WERI-Rb-1 (cell line): ENCODE measurements at regions not wholly inside any gene's neighbourhood (a gene's known extent, or its start where the extent isn't known, plus 50 kb on each side); places are given as distances from the start of the nearest gene placed in this dataset.

Source experiments
- DNase-seq: peaks from one replicate; pipeline ENCODE4 v3.0.0-alpha.2; 2020
- H3K27ac ChIP-seq: fragments of 250-450 bp; sonication (Bioruptor Pico); 2 replicates; pipeline ENCODE4 v1.5.1; 2020; ENCODE audit warnings: mild to moderate bottlenecking, moderate library complexity
- H3K27me3 ChIP-seq: fragments of 250-450 bp; sonication (Bioruptor Pico); 2 replicates; pipeline ENCODE4 v1.5.1; 2021; ENCODE audit warnings: mild to moderate bottlenecking, low read depth, moderate library complexity; ENCODE audit not compliant: insufficient read depth, severe bottlenecking
- H3K36me3 ChIP-seq: fragments of 250-450 bp; sonication (Bioruptor Pico); 2 replicates; pipeline ENCODE4 v1.5.1; 2020; ENCODE audit warnings: mild to moderate bottlenecking, moderate library complexity
- H3K4me3 ChIP-seq: 2 replicates; pipeline ENCODE4 v1.5.1; 2011; ENCODE audit warnings: low read depth, mild to moderate bottlenecking, control low read depth, low read length
- H3K9me3 ChIP-seq: fragments of 250-450 bp; sonication (Bioruptor Pico); 2 replicates; pipeline ENCODE4 v1.5.1; 2021; ENCODE audit warnings: mild to moderate bottlenecking, moderate library complexity; ENCODE audit not compliant: severe bottlenecking
- TF ChIP-seq, protein P1 (sequence below): IDR thresholded peaks from 2 replicates; pipeline ENCODE4 v1.5.1; 2011; ENCODE audit warnings: low read depth, mild to moderate bottlenecking, control low read depth, inconsistent platforms, low read length

DNA sequence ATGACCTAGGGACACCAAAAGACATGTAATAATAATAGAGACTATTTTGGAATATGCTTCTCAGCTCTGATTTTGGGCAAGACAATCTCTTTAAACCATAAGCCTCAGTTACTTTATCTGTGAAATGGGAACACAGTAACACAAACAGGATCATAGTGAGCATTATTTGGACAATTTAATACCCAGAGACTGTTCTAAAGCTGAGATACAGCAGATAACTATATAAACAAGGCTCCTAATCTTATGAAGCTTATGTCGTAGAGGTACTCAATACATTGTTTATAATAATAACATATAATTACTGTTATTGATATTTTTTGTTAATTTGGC is 250.8 kb downstream of the SEC61B start:
- Histone ChIP-seq H3K27me3 (no peaks in the 10 kb centered on the region), H3K4me3 (no peak overlapping the region), H3K36me3 (no peaks in the 10 kb centered on the region), H3K9me3 (peaks cover 3% of the 10 kb centered on the region), H3K27ac (no peak overlapping the region)
- TF ChIP-seq, protein P1, sequence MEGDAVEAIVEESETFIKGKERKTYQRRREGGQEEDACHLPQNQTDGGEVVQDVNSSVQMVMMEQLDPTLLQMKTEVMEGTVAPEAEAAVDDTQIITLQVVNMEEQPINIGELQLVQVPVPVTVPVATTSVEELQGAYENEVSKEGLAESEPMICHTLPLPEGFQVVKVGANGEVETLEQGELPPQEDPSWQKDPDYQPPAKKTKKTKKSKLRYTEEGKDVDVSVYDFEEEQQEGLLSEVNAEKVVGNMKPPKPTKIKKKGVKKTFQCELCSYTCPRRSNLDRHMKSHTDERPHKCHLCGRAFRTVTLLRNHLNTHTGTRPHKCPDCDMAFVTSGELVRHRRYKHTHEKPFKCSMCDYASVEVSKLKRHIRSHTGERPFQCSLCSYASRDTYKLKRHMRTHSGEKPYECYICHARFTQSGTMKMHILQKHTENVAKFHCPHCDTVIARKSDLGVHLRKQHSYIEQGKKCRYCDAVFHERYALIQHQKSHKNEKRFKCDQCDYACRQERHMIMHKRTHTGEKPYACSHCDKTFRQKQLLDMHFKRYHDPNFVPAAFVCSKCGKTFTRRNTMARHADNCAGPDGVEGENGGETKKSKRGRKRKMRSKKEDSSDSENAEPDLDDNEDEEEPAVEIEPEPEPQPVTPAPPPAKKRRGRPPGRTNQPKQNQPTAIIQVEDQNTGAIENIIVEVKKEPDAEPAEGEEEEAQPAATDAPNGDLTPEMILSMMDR, result no peak
- no peak for DNase-seq

DNA sequence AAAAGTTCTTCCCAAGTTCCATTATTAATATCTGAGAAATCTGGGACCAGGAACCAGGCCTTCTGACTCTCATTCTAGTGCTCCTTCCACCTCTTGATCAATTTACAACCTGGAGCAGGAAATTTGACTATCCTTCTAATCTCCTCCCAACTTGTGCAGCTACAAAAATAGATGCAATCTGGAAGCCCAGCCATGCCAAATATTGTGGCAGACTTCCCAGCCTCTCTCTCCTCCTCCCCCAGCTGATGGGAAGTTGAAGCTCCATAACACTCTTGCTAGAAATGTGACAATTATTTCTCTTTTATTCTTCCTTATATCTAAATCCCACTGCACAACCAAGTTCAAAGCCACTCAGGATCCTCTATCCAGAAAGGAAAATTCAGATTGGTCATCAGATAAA is 252.1 kb downstream of the SEC61B start:
- Histone ChIP-seq H3K36me3 (no peaks in the 10 kb centered on the region), H3K9me3 (no peaks in the 10 kb centered on the region), H3K27me3 (no peaks in the 10 kb centered on the region), H3K27ac (no peak overlapping the region), H3K4me3 (no peak overlapping the region)
- no peak for DNase-seq
- TF ChIP-seq, protein P1, result no peak

DNA sequence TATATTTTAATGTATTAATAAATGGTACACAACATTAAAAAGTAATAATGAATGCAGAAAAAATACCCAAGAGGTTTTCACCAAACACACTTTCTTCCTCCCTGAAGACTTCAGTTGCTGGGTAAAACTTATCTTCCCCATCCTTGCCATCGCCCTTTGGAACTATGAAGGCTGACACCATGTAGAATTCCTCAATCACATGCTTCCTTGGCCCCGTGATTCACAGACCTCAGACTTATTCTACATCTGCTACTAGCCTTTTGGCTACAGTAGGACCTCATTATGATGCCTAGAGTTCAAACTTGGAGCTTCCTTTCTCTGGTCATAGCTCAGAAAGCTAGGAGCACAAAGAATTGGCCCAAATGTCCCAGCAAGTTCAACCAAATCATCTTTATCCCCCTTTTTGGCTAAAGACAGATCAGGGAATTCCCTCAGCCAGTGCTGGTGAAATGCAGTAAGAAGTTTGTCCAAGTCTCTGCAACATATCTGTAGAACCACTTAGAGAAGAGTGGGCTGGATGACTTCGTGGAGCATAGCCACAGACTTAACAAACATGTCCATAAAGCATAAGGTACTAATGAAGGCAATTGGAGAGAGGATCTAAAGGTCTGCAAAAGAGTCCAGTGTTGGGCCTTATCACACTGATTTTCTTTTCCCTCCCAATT is 253.5 kb downstream of the SEC61B start:
- no peak for DNase-seq
- TF ChIP-seq, protein P1, result no peak

DNA sequence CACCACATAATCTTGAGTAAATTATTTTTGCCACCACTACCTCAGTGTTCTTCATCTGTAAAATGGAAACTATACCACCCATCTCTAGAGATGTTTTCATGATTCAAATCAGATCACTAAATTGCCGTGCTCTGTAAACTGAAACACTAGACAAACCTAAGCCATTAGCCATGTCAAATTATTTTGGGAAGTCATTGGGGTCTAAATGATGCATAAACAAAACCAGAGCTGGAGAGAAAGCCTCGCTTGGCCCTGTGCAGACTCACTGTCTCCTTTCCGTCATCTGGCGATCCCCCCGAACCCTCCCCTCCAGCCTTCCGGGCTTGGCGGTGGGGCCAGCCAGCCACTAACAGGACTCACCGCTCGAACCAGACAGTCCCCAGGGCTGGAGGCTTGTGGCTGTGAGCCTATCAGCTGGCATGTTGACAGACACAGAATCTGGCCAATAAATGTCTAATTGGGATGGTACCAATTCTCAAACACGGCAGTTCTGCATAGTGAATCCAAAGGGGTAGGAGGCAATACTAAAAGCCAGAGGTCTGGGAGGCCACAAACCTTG is 256.5 kb downstream of the SEC61B start:
- H3K4me3 ChIP-seq, result no peak overlapping the region
- DNase-seq, result no peak
- H3K36me3 ChIP-seq, result no peaks in the 10 kb centered on the region
- TF ChIP-seq, protein P1, result no peak
- H3K9me3 ChIP-seq, result no peaks in the 10 kb centered on the region
- H3K27ac ChIP-seq, result no peak overlapping the region
- H3K27me3 ChIP-seq, result no peaks in the 10 kb centered on the region

More for the DNA sequence above, 253.5 kb downstream of the SEC61B start:
- H3K27me3 ChIP-seq, result no peaks in the 10 kb centered on the region
- H3K27ac ChIP-seq, result no peak overlapping the region
- H3K36me3 ChIP-seq, result no peaks in the 10 kb centered on the region
- H3K4me3 ChIP-seq, result no peak overlapping the region
- no peaks in the 10 kb centered on the region for H3K9me3 ChIP-seq

DNA sequence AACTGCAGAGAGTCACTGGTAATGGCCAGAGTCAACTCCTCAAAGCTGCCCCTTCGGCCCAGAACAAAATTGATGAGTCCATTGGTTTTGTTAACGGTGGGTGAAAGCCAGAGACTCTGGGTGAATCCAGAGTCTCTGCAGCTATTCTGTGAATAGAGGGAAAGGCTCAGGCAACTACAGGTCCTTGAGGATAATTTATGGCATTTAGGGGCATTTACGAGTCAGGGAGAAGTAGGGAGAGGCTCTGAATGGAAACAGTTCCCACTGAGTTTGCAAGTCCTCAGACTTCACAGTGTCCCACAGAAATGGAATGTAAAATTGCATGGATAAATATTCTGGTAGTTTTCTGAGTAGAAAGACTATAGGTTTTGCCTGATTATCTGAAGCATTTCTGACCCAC is 257.8 kb downstream of the SEC61B start:
- TF ChIP-seq, protein P1, result no peak
- no peak overlapping the region for H3K27ac ChIP-seq
- DNase-seq, result no peak
- H3K4me3 ChIP-seq, result no peak overlapping the region
- H3K36me3 ChIP-seq, result no peaks in the 10 kb centered on the region
- H3K27me3 ChIP-seq, result no peaks in the 10 kb centered on the region
- H3K9me3 ChIP-seq, result no peaks in the 10 kb centered on the region

DNA sequence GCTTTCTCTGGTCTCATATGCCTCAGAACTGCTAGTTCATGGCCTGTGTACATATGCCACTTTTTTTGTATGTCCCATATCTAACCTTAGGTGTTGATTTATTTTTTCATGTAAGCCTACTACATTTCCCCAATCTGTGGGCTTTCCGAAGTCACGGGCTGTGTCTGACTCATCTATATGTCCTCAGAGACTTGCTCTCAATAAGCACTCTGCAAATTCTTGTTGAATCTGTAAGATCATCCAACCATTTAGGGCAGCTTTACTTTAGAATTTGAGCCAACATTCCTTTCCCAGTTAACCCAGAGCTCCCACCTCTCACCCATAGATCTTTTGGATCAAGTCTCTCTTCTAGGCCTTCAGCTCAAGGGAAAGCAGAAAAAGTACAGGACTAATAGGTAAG is 263.4 kb downstream of the SEC61B start:
- Histone ChIP-seq H3K36me3 (no peaks in the 10 kb centered on the region), H3K27ac (no peak overlapping the region), H3K9me3 (no peaks in the 10 kb centered on the region), H3K27me3 (no peaks in the 10 kb centered on the region), H3K4me3 (no peak overlapping the region)
- no peak for DNase-seq
- TF ChIP-seq, protein P1, result no peak
